NCI-H82 (cell line): ENCODE measurements at regions not wholly inside any gene's neighbourhood (a gene's known extent, or its start where the extent isn't known, plus 50 kb on each side); places are given as distances from the start of the nearest gene placed in this dataset.

Source experiments
- DNase-seq: peaks from one replicate; lab custom pipeline; 2025; lab: John Stamatoyannopoulos, UW

DNA sequence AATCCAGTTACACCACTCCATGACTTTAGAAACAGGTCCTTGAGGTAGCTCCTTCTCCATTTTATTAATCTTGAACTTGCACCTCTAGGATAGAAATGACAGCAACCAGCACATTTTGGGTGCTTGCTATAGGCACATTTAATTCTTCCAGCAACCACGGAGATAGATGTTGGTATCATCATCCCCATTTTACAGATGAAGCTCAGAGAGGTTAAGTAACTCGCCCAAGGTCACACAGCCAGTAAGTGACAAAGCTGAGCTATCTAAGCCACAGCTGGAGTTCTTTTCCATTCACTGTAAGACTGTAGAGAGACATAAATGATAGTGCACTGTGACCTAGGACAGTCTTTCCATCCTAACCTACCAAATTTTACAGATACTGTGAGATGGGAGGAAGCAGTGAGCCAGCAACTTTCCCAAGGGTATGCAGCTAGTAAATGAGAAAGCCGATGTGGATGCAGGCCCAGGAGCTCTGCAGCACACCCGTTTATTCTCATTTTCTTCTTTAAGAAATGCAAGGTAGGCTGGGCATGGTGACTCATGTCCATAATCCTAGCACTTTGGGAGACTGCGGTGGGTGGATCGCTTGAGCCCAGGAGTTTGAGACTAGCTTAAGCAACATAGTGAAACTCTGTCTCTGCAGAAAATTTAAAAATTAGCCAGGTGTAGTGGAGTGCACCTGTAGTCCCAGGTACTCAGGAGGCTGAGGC, 103.2 kb downstream of the TBX5 start:
- no peak for DNase-seq

GRCh38 chr12:114302117-114302516, 103.8 kb downstream of the TBX5 start:
- no peak for DNase-seq

GRCh38 chr12:114294303-114294685, 111.7 kb downstream of the TBX5 start:
- DNase-seq = no peak

DNA sequence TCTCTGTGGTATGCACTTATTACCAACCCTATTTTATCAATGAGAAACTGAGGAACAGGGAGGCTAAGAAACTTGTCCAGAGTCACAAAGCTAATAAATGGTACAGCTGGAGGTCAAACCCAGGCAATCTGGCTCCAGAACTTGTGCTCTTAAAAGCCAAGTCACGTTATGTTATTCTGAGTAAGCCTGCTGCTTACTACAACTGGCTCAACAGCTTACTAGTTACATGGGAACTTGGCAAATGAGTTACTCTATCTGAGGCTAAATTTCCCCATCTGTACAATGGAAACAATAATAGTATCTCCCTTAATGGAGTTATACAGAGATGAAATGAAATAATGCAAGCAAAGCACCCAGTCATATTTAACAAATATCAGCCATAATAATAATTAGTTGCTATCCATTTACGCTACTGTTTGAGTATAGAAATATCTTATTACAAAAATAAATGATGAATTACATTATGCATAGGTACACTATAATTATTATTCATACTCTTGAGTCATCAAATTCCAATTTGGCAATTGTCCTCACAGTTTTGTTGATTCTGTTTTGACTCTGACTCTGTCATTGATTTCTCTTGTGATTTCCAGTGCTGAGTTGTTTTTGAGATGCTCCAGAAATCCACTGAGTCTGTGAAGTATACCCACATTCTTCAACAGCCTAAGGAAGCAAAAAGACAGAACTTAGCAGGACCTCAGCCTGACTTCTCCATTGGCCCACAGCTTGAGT, 112.2 kb downstream of the TBX5 start:
- DNase-seq = no peak

DNA sequence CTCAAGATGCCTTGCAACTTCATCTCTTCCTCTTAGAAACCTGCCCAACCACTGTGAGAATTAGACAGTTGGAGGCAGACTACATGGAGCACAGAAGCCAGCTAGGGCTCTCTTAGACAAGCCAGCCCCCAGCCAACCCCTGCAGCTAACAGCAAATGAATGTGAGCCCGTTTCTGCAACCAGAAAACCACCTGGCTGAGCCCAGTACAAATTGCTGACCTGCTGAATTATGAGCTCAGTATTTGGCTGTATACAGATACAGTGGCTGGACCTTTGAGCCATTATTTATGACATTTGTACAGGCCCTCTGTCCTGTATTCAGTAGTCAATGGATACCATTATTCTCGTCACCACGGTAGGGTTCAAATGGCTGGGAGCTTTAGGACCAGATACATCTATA, 112.9 kb downstream of the TBX5 start:
- DNase-seq = no peak

DNA sequence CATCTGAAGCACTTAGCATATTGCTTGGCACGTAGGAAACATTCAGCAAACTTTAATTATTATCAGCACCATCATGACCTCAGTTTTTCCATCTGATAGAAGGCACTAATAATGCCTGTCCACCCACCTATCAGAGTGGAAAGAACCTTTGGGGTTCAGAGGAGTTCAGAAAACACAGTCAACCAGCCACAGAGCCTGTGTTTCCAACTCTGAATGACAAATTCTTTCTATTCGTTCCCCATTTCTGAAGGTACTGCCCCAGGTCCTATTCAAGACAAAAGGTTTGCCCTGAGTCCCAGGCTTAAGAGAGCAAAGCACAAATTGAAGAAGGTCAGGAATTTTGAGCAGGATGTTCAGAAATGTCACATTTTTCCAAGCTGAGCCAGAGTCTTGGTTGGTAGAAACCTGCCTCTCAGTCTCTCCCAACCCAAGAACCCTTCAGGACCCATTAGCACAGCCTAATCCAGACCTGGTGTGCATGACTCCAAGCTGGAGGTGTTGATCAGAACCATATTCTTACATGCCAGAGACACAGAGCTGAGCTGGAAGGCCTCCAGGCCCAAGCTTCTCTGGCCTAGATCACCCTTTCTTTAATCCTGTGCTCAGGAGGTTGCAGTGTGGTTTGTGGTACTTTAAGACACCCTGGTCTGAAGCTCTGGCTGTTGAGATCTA, 114.4 kb downstream of the TBX5 start:
- DNase-seq = no peak

GRCh38 chr12:114287821-114288525, 118.0 kb downstream of the TBX5 start:
- no peak for DNase-seq

- DNase-seq = no peak
These were observed 119.8 kb downstream of the TBX5 start for GRCh38 chr12:114286145-114286544.

GRCh38 chr12:114285554-114285953, 120.4 kb downstream of the TBX5 start:
- DNase-seq = no peak

GRCh38 chr12:114284041-114284440, 121.9 kb downstream of the TBX5 start:
- no peak for DNase-seq

DNA sequence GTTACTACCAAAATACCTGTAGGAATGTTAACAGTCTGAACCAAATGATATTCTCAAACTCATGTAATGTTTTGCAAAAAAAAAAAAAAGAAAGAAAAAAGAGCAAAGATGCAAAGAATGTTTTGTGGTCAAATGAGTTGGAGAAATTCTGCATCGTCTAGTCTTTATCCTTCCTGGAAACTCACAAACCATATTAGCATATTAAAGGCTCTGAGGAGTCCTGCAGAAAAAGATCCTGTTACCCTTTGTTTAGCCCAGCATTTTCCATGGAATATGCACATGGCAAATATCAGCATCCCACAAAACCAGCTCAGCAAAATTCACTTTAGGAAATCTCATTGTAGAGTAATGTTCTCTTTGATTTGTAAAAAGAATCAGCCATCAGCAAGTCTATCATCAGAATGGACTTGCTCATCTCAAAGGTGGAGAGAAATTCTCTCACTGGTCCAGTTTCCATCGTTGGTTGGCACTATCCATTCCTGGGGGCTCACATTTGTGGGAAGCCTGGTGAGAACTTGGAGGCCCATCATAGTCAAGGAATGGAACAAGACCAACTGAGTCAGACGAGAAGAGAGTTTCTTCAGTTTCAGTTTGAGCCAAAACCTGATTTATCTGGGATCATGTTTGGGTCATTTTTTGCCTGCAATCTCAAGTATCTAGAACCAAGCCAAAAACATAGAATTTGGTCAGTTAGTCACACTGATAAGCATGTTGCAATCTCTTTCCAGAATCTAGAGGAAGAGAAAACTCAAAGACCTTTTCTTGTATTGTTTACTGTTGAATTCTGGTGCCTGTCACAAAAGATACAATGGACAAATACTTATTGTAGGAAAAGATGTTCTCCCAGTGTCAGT, 129.8 kb downstream of the TBX5 start:
- no peak for DNase-seq

GRCh38 chr12:114275086-114275485, 130.9 kb downstream of the TBX5 start:
- no peak for DNase-seq

GRCh38 chr12:114274131-114274530, 131.8 kb downstream of the TBX5 start:
- no peak for DNase-seq

DNA sequence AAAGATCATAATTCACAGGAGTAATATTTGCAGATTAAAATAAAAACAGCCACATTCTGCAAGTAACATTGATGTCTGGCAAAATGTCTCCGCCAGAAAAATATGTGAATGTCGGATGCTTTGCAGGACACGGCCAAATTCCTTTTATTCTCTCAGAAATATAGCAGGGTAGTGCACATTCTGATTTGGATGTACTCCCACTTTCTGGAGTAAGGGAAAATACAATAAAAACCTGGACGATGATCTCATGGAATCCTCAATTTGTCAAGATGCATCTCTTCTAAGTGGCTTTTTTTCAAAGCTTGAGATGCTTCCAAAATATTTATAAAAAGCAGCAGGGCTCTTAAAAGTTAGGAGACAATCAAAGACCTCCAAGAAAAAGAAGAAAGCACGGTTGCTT, 133.3 kb downstream of the TBX5 start:
- no peak for DNase-seq

DNA sequence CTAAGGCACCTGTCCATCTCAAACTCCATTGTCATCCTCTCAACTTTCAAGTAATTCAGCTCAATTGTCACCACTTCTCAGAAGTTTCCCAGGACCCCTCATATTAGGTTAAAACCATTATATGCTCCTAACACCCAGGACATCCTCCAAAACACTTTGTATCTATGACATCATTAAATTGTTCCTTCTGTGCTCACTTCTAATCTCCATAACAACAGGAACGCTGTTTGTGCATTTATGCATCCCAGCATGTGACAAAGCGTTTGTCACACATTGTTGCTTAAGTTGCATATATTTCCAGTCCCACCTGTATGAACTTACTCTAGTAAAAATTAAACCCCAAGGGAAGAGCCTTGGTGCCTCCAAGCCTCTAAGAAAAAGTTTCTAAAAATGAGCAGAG, 133.9 kb downstream of the TBX5 start:
- DNase-seq = no peak

- DNase-seq = no peak
These were observed 136.8 kb downstream of the TBX5 start for GRCh38 chr12:114269153-114269552.

GRCh38 chr12:114266536-114266935, 139.4 kb downstream of the TBX5 start:
- DNase-seq = no peak

GRCh38 chr12:114265036-114265435, 140.9 kb downstream of the TBX5 start:
- no peak for DNase-seq

- DNase-seq = no peak
These were observed 142.7 kb downstream of the TBX5 start for GRCh38 chr12:114263056-114263805.

DNA sequence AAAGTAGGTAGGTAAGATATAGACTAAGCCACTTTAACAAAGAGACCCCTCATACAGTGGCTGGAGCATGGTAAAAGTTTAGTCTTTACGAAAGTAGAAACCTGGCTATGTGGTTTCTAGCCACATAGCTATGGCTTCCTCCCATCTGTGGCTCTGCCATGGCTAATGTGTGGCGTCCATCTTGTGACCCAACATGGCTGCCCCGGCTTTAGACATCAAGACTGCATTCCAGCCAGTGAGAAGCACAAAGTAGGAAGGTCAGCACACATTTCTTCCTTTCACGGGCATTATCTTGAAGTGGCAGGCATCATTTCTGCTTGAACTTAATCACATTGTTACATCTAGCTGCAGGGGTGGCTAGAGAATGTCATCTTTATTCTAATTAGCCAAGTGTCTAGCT, 148.3 kb downstream of the TBX5 start:
- DNase-seq = no peak

GRCh38 chr12:114254998-114255397, 150.9 kb downstream of the TBX5 start:
- DNase-seq = no peak
